Testis (tissue), 2 donors: ENCODE measurements at regions not wholly inside any gene's neighbourhood (a gene's known extent, or its start where the extent isn't known, plus 50 kb on each side); places are given as distances from the start of the nearest gene placed in this dataset.

Experiments used
- DNase-seq: peaks from one replicate; pipeline ENCODE4 v3.0.0-alpha.2; 2019
- H3K27ac ChIP-seq, 2 donors: fragments of 200-600 bp; sonication (generic); one replicate each; pipeline ENCODE4 v1.5.1; 2019
- H3K27me3 ChIP-seq: fragments of 200-600 bp; sonication (generic); one replicate; pipeline ENCODE4 v1.5.1; 2019
- H3K36me3 ChIP-seq: fragments of 200-600 bp; sonication (generic); one replicate; pipeline ENCODE4 v1.5.1; 2017; ENCODE audit warnings: low read depth; ENCODE audit errors: missing control alignments
- H3K4me1 ChIP-seq: fragments of 200-600 bp; sonication (generic); one replicate; pipeline ENCODE4 v1.5.1; 2019
- H3K4me3 ChIP-seq, 2 donors: fragments of 200-600 bp; sonication (generic); one replicate each; pipeline ENCODE4 v1.5.1; 2017 to 2019
- H3K9me3 ChIP-seq: fragments of 200-600 bp; sonication (generic); one replicate; pipeline ENCODE4 v1.5.1; 2017
- CTCF ChIP-seq, 3 experiments: fragments of 450-650 bp in 2 of 3; fragments of 200-600 bp in 1 of 3; sonication (generic) in 1 of 3; IDR thresholded peaks; one replicate each; pipeline ENCODE4 v1.5.1; 2016 to 2019; ENCODE audit warnings: antibody characterized with exemption in 3 of 3, mild to moderate bottlenecking in 2 of 3, moderate library complexity in 1 of 3
- POLR2A ChIP-seq: fragments of 450-650 bp; IDR thresholded peaks from one replicate; pipeline ENCODE4 v1.6.1; 2017; ENCODE audit warnings: antibody characterized with exemption, mild to moderate bottlenecking, moderate library complexity
- WGBS, 2 donors: methylation state at CpG; one replicate each; pipeline ENCODE4 v1.1.5; 2018; 5-methylcytosine and 5-hydroxymethylcytosine counted together
- intact Hi-C: fragments of 100-400 bp; cut with DNase I; formaldehyde crosslinking; loops from one replicate; pipeline ENCODE4 v1.15.1; 2023; ENCODE audit warnings: low total_unique reads

GRCh38 chr5:180436275-180436674, 57.9 kb upstream of the CNOT6 start:
- no peak overlapping the region for H3K27ac ChIP-seq
- DNase-seq = no peak
- no peaks in the 10 kb centered on the region for H3K4me1 ChIP-seq
- TF ChIP-seq POLR2A = no peak
- no peak for TF ChIP-seq CTCF (IDR thresholded peaks at IDR 0.05)
- no peaks in the 10 kb centered on the region for H3K9me3 ChIP-seq
- H3K36me3 ChIP-seq = no peaks in the 10 kb centered on the region
- no peak overlapping the region for H3K4me3 ChIP-seq
- intact Hi-C loops = no loop called here
- H3K27me3 ChIP-seq = no peaks in the 10 kb centered on the region
- WGBS, 2 donors = 76 to 77% methylated on average over 5 to 13 of the region's 13 CpGs

- DNase-seq = no peak
- no peak overlapping the region for H3K27ac ChIP-seq
- H3K4me3 ChIP-seq = no peak overlapping the region
- WGBS, 2 donors = 59 to 65% methylated on average over 4 to 6 of the region's 6 CpGs
- no peaks in the 10 kb centered on the region for H3K27me3 ChIP-seq
- no peak for TF ChIP-seq CTCF (IDR thresholded peaks at IDR 0.05)
- no peak for TF ChIP-seq POLR2A
- H3K4me1 ChIP-seq = no peaks in the 10 kb centered on the region
- H3K36me3 ChIP-seq = no peaks in the 10 kb centered on the region
- intact Hi-C loops = no loop called here
- H3K9me3 ChIP-seq = no peaks in the 10 kb centered on the region
Observed at GRCh38 chr5:180436936-180437335, 57.2 kb upstream of the CNOT6 start.

GRCh38 chr5:180437336-180437735, 56.8 kb upstream of the CNOT6 start:
- no peak overlapping the region for H3K27ac ChIP-seq
- no peak overlapping the region for H3K4me3 ChIP-seq
- no peak for TF ChIP-seq CTCF (IDR thresholded peaks at IDR 0.05)
- TF ChIP-seq POLR2A = no peak
- no peaks in the 10 kb centered on the region for H3K27me3 ChIP-seq
- no peaks in the 10 kb centered on the region for H3K9me3 ChIP-seq
- WGBS, 2 donors = 92 to 94% methylated on average over 8 of the region's 8 CpGs
- intact Hi-C loops = no loop called here
- no peaks in the 10 kb centered on the region for H3K36me3 ChIP-seq
- DNase-seq = no peak
- no peaks in the 10 kb centered on the region for H3K4me1 ChIP-seq

- 87 to 89% methylated on average over 17 to 26 of the region's 26 CpGs for WGBS, 2 donors
Observed at GRCh38 chr5:180438785-180439780, 55.1 kb upstream of the CNOT6 start.

More at GRCh38 chr5:180438785-180439780, 55.1 kb upstream of the CNOT6 start:
- Histone ChIP-seq H3K27me3 (no peaks in the 10 kb centered on the region), H3K4me1 (no peaks in the 10 kb centered on the region), H3K36me3 (no peaks in the 10 kb centered on the region), H3K27ac (no peak overlapping the region), H3K9me3 (no peaks in the 10 kb centered on the region), H3K4me3 (no peak overlapping the region)
- intact Hi-C loops = no loop called here
- TF ChIP-seq CTCF (IDR thresholded peaks at IDR 0.05) = no peak
- no peak for TF ChIP-seq POLR2A
- DNase-seq = no peak
